ENCODE measurements at regions not wholly inside any gene's neighbourhood (a gene's known extent, or its start where the extent isn't known, plus 50 kb on each side); places are given as distances from the start of the nearest gene placed in this dataset.
"Not testable (repeated sequence)": the region's sequence is repeated elsewhere in the genome, so short reads cannot be mapped to it uniquely, and the experiment has no call there.

- DNase-seq (ENCODE audit: low read depth in 4 of 4, low spot score in 1 of 4), result no peak
Measured at GRCh38 chrX:40998123-40998522, 87.1 kb upstream of the USP9X start.

- DNase-seq (ENCODE audit: low read depth in 4 of 4, low spot score in 1 of 4), result no peak
Measured at GRCh38 chrX:41001327-41001726, 83.9 kb upstream of the USP9X start.

- DNase-seq (ENCODE audit: low read depth in 4 of 4, low spot score in 1 of 4), result no peak
Measured at GRCh38 chrX:41002026-41002425, 83.2 kb upstream of the USP9X start.

- no peak for DNase-seq (ENCODE audit: low read depth in 4 of 4, low spot score in 1 of 4)
Measured at GRCh38 chrX:41003506-41004270, 81.6 kb upstream of the USP9X start.

GRCh38 chrX:41005445-41005992 is 79.7 kb upstream of the USP9X start:
- DNase-seq (ENCODE audit: low read depth in 4 of 4, low spot score in 1 of 4), result no peak

GRCh38 chrX:41009850-41010846 is 75.1 kb upstream of the USP9X start:
- DNase-seq (ENCODE audit: low read depth in 4 of 4, low spot score in 1 of 4), result peak in 1 of 4 experiments; percentile 2

- no peak for DNase-seq (ENCODE audit: low read depth in 4 of 4, low spot score in 1 of 4)
Measured at GRCh38 chrX:41014776-41015360, 70.4 kb upstream of the USP9X start.

GRCh38 chrX:41017785-41018184 is 67.5 kb upstream of the USP9X start:
- DNase-seq (ENCODE audit: low read depth in 4 of 4, low spot score in 1 of 4), result not testable (repeated sequence)

GRCh38 chrX:41018391-41019040 is 66.7 kb upstream of the USP9X start:
- DNase-seq (ENCODE audit: low read depth in 4 of 4, low spot score in 1 of 4), result not testable (repeated sequence)

GRCh38 chrX:41019041-41019392 is 66.2 kb upstream of the USP9X start:
- no peak for DNase-seq (ENCODE audit: low read depth in 4 of 4, low spot score in 1 of 4)

- no peak for DNase-seq (ENCODE audit: low read depth in 4 of 4, low spot score in 1 of 4)
Measured at GRCh38 chrX:41022566-41022965, 62.7 kb upstream of the USP9X start.

GRCh38 chrX:41023098-41023497 is 62.1 kb upstream of the USP9X start:
- DNase-seq (ENCODE audit: low read depth in 4 of 4, low spot score in 1 of 4), result no peak

- DNase-seq (ENCODE audit: low read depth in 4 of 4, low spot score in 1 of 4), result not testable (repeated sequence)
Measured at GRCh38 chrX:41024335-41024734, 60.9 kb upstream of the USP9X start.

GRCh38 chrX:41024755-41025154 is 60.5 kb upstream of the USP9X start:
- DNase-seq (ENCODE audit: low read depth in 4 of 4, low spot score in 1 of 4), result no peak

- no peak for DNase-seq (ENCODE audit: low read depth in 4 of 4, low spot score in 1 of 4)
Measured at GRCh38 chrX:41025926-41026701, 59.1 kb upstream of the USP9X start.

- DNase-seq (ENCODE audit: low read depth in 4 of 4, low spot score in 1 of 4), result no peak
Measured at GRCh38 chrX:41026702-41027078, 58.6 kb upstream of the USP9X start.

GRCh38 chrX:41029332-41029731 is 55.9 kb upstream of the USP9X start:
- no peak for DNase-seq (ENCODE audit: low read depth in 4 of 4, low spot score in 1 of 4)

- DNase-seq (ENCODE audit: low read depth in 4 of 4, low spot score in 1 of 4), result no peak
Measured at GRCh38 chrX:41031256-41031967, 53.8 kb upstream of the USP9X start.

- no peak for DNase-seq (ENCODE audit: low read depth in 4 of 4, low spot score in 1 of 4)
Measured at GRCh38 chrX:41033299-41033698, 51.9 kb upstream of the USP9X start.

- DNase-seq (ENCODE audit: low read depth in 4 of 4, low spot score in 1 of 4), result not testable (repeated sequence)
Measured at GRCh38 chrX:41034902-41035301, 50.3 kb upstream of the USP9X start.

Data from stimulated activated CD4-positive, alpha-beta T cell treated with anti-CD3 and anti-CD28 coated beads, Interleukin-1b, Interleukin-23, amount 100 ng/mL, for 24 hours (primary cell).